Epithelial cell of proximal tubule (primary cell): ENCODE measurements at regions not wholly inside any gene's neighbourhood (a gene's known extent, or its start where the extent isn't known, plus 50 kb on each side); places are given as distances from the start of the nearest gene placed in this dataset.

ENCODE experiments used
- DNase-seq: peaks from one replicate; pipeline ENCODE4 v3.0.0-alpha.2; 2011; ENCODE audit warnings: low read depth
- H3K4me3 ChIP-seq: 2 replicates; pipeline ENCODE4 v1.5.1; 2011; ENCODE audit warnings: low read depth, mild to moderate bottlenecking, low read length
- CTCF ChIP-seq: conservative IDR thresholded peaks from 2 replicates; pipeline ENCODE4 v1.5.1; 2012; ENCODE audit warnings: low read depth, mild to moderate bottlenecking, low read length

- DNase-seq = no peak
- TF ChIP-seq CTCF = no peak
- no peak overlapping the region for H3K4me3 ChIP-seq
Observed at GRCh38 chr16:54780266-54780665, 150.4 kb upstream of the IRX5 start.

GRCh38 chr16:54779549-54779948 lies 151.1 kb upstream of the IRX5 start:
- no peak overlapping the region for H3K4me3 ChIP-seq
- no peak for DNase-seq

GRCh38 chr16:54774768-54775167 lies 155.9 kb upstream of the IRX5 start:
- no peak for TF ChIP-seq CTCF
- no peak overlapping the region for H3K4me3 ChIP-seq
- DNase-seq = no peak

More at GRCh38 chr16:54779549-54779948, 151.1 kb upstream of the IRX5 start:
- no peak for TF ChIP-seq CTCF

- TF ChIP-seq CTCF = no peak
- H3K4me3 ChIP-seq = no peak overlapping the region
- no peak for DNase-seq
Observed at GRCh38 chr16:54772400-54772799, 158.3 kb upstream of the IRX5 start.

- TF ChIP-seq CTCF = no peak
- no peak for DNase-seq
- H3K4me3 ChIP-seq = no peak overlapping the region
Observed at GRCh38 chr16:54766355-54766754, 164.3 kb upstream of the IRX5 start.

GRCh38 chr16:54750249-54750648 lies 180.4 kb upstream of the IRX5 start:
- DNase-seq = no peak
- TF ChIP-seq CTCF = no peak
- H3K4me3 ChIP-seq = no peak overlapping the region

GRCh38 chr16:54748611-54749190 lies 182.0 kb upstream of the IRX5 start:
- no peak overlapping the region for H3K4me3 ChIP-seq
- no peak for TF ChIP-seq CTCF
- DNase-seq = no peak
